ENCODE measurements at regions not wholly inside any gene's neighbourhood (a gene's known extent, or its start where the extent isn't known, plus 50 kb on each side); places are given as distances from the start of the nearest gene placed in this dataset.

DNA sequence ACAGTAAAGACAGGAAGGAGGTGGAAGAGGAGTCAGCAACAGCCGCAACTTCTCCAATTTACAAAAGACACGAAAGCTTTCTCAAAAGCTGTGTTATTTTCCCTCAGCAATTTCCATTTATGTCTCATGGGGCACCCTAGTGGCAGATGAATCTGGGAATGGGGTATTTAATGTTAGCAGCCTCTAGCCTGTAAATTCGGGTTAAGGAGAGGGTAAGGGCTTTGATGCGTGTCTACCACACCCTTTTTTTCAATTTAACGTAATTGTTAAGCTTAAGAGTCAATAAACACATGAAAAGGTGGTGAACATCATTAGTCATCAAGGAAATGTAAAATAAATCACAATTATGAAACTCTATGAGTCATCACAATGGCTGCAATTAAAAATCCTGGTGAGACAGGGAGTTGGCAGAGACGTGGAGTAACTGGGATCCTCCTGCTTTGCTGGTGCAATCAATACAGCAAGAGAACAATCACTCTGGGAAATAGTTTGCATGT is 986.4 kb downstream of the AACS start:
- H3K4me3 ChIP-seq, result no peak overlapping the region
- TF ChIP-seq, protein P1, sequence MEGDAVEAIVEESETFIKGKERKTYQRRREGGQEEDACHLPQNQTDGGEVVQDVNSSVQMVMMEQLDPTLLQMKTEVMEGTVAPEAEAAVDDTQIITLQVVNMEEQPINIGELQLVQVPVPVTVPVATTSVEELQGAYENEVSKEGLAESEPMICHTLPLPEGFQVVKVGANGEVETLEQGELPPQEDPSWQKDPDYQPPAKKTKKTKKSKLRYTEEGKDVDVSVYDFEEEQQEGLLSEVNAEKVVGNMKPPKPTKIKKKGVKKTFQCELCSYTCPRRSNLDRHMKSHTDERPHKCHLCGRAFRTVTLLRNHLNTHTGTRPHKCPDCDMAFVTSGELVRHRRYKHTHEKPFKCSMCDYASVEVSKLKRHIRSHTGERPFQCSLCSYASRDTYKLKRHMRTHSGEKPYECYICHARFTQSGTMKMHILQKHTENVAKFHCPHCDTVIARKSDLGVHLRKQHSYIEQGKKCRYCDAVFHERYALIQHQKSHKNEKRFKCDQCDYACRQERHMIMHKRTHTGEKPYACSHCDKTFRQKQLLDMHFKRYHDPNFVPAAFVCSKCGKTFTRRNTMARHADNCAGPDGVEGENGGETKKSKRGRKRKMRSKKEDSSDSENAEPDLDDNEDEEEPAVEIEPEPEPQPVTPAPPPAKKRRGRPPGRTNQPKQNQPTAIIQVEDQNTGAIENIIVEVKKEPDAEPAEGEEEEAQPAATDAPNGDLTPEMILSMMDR (IDR thresholded peaks at IDR 0.05), result no peak
- DNase-seq (ENCODE audit: low spot score), result no peak
- H3K27ac ChIP-seq, result no peak overlapping the region

DNA sequence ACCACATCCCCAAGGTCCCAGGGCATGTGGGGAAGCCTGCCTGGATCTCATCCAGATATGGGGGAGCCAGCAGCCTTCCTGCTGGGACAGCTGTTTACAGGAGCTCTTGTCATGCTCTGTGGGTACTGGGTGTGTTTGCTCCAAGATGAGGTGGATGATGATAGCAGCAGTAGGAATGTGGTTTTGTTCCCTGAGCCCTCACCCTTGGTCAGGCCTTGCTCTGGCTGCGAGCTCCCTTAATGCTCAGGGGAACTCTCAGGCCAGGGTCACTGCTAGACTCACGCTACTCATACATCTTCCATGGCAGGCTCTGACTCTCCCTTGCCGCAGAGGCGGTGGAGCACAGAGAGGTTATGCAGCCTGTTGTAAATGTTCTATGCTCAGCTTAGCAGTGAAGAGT is 990.3 kb downstream of the AACS start:
- Histone ChIP-seq H3K4me3 (no peak overlapping the region), H3K27ac (no peak overlapping the region)
- DNase-seq (ENCODE audit: low spot score), result no peak
- TF ChIP-seq, protein P1 (IDR thresholded peaks at IDR 0.05), result no peak

DNA sequence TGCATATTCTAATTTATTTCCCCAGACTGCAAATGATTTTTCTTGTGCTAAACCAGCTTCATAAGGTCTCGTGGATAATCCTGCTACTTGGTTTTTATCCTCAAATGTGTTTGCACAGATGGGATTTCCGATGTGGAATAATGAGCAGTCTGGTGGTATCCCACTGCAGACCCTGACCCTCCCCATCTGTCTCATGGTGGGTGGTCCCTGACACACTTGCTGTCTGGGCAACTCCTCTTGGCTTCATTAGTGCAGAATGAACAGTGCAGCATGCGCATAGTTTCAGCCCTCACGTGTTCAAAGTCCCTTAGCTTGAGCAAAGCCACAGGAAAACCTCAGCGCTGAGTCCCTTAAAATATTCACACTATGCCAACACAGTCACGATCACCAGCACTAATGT is 996.5 kb downstream of the AACS start:
- Histone ChIP-seq H3K4me3 (no peak overlapping the region), H3K27ac (no peak overlapping the region)
- no peak for DNase-seq (ENCODE audit: low spot score)
- TF ChIP-seq, protein P1 (IDR thresholded peaks at IDR 0.05), result no peak

DNA sequence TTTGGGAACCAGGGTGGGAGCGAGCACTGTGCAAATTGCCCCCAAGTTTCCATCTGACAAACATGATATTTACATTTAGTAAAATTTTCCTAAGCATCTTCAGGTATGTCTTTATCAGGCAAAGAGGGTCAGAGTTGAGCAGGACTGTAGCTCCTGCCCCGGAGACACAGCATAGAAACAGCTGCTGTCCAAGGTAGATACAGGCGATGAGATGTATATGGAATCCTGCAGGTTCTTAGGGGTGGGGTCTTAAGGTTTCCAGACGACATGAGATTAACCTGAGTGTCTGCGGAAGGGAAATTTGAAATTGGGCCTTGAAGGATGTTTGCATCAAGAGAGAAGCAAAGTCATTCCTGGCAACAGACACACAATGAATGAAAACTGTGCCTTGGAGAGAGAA is 998.8 kb downstream of the AACS start:
- no peak for DNase-seq (ENCODE audit: low spot score)
- H3K4me3 ChIP-seq, result no peak overlapping the region
- no peak overlapping the region for H3K27ac ChIP-seq
- TF ChIP-seq, protein P1 (IDR thresholded peaks at IDR 0.05), result no peak

DNA sequence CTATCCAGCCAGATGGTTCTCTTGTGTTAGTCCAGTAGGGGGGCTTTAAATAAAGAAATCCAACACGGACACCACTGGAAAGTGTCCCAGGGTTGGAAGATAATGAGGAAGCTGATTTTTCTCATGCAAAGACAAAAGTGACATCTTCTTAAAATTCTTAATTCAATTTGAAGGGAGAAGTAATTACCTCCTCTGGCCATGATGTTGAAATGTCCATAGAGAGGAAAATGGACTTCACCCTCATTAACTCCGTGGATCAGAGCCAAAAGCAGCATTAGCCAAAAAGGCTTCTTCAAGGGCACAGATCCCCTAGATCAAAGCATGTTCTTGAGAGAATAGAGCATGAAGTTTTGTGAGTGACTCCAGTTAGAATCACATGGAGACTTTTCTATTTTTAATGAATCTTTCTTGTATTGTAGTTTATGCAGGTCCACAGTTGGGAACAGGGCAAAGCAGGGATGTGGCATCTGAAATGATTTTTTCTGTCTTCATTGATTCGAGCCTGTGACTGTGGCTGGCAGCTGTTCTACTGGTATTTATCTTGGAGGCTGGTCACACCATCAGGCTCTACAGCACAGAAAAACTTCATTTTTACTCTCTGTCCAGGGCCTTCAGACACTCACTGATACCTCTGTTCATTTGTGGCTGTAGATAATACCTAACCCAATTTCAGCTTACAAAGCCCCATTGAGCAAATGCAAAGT is 1002.5 kb downstream of the AACS start:
- H3K27ac ChIP-seq, result no peak overlapping the region
- TF ChIP-seq, protein P1 (IDR thresholded peaks at IDR 0.05), result no peak
- DNase-seq (ENCODE audit: low spot score), result no peak

DNA sequence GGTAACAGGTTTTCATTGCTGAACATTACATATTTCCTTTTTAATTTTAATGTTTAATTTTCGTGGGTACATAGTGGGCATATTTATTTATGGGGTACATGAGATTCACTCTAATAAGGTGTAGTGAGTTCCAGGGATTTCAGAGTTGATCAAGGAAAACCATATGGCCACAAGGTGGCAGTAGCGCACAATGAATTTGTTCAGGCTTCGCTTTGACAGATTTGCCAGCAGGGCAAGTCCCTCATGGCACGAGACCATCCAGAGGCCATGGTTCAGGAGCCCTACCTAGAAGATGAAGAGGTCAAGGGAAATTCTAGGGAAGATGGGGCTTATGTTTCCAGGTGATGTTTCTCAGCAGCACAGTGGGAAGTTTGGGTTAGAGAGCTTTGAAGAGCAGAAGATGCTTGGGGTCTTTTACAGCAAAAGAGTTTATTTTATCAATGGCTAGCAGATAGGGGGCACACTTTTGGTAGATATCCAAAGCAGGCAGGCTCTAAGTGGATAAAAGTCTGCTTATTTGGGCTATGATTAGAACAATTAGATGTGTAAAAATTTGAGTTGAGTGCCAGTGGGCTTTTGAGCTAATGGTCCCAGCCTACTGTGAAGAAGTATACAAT is 1004.4 kb downstream of the AACS start:
- H3K4me3 ChIP-seq, result no peak overlapping the region
- TF ChIP-seq, protein P1 (IDR thresholded peaks at IDR 0.05), result no peak
- DNase-seq (ENCODE audit: low spot score), result no peak

More for the DNA sequence above, 1002.5 kb downstream of the AACS start:
- H3K4me3 ChIP-seq, result no peak overlapping the region

DNA sequence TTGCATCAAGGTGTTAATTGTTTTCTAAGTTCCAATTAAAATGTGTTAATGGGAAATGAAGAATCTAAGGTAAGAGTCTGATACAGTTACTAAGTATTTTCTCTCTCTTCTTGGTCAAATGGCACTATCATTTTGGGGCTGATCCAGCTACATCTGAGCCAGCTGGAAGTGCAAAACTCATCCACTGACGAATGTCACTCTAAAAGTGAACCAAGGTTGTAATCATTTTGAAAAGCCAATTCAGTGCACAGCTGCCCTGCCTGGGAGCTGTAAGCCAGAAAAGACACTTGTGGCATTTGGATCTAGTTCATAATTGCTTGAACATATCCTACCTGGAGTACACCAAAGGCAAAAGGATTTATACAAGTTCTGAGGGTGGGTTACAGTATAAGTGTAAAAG is 1011.3 kb downstream of the AACS start:
- TF ChIP-seq, protein P1 (IDR thresholded peaks at IDR 0.05), result no peak
- H3K27ac ChIP-seq, result no peak overlapping the region
- no peak for DNase-seq (ENCODE audit: low spot score)
- no peak overlapping the region for H3K4me3 ChIP-seq

More for the DNA sequence above, 1004.4 kb downstream of the AACS start:
- no peak overlapping the region for H3K27ac ChIP-seq

Measured in coronary artery (tissue), 2 donors.